Endothelial cell of umbilical vein (primary cell): ENCODE measurements at regions not wholly inside any gene's neighbourhood (a gene's known extent, or its start where the extent isn't known, plus 50 kb on each side); places are given as distances from the start of the nearest gene placed in this dataset.

Source experiments
- BruUV-seq: library from RNA; stranded (reverse); fragments of 400-500 nt; replicated peaks from 2 replicates; lab custom pipeline; 2021; lab: Mats Ljungman, UMichigan
- CTCF ChIA-PET: fragments of 300-600, 350-600 bp; sonication (Branson Sonifier 250); formaldehyde crosslinking; loops from one replicate; lab custom pipeline; 2021; ENCODE audit warnings: antibody characterized with exemption, inconsistent platforms; lab: Charles Lee
- POLR2A ChIA-PET: fragments of 300-600, 350-600 bp; sonication (Branson Sonifier 250); formaldehyde crosslinking; loops from one replicate; lab custom pipeline; 2021; ENCODE audit warnings: antibody characterized with exemption, inconsistent platforms; lab: Charles Lee
- DNase-seq: peaks from one replicate; pipeline ENCODE4 v3.0.0-alpha.2; 2011; ENCODE audit warnings: low read depth, low spot score
- FAIRE-seq: peaks from 2 replicates; lab custom pipeline; 2011; peaks lifted over from hg19 to GRCh38; lab: Jason Lieb, UNC
- H2AFZ ChIP-seq: 2 replicates; pipeline ENCODE4 v1.6.0; 2012; ENCODE audit warnings: low read depth, low read length, control low read depth, inconsistent platforms
- H3K27ac ChIP-seq: 2 replicates; pipeline ENCODE4 v1.5.1; 2011; ENCODE audit warnings: low read depth, mild to moderate bottlenecking, control low read depth, low read length, moderate library complexity; ENCODE audit not compliant: insufficient read depth
- H3K27me3 ChIP-seq, 2 experiments: 2 replicates each; pipeline versions ENCODE4 v1.6.0 to v1.6.1; 2011; ENCODE audit warnings: low read length in 2 of 2, mixed read lengths in 1 of 2; ENCODE audit not compliant: control insufficient read depth in 2 of 2, insufficient read depth in 2 of 2
- H3K36me3 ChIP-seq, 2 experiments: 2 replicates in 1 of 2; 3 replicates in 1 of 2; pipeline ENCODE4 v1.5.1; 2011; ENCODE audit warnings: low read length in 2 of 2, mild to moderate bottlenecking in 1 of 2, moderate library complexity in 1 of 2; ENCODE audit not compliant: control insufficient read depth in 2 of 2, insufficient read depth in 2 of 2; ENCODE audit errors: extremely low read depth in 1 of 2
- H3K4me1 ChIP-seq: 3 replicates; pipeline ENCODE4 v1.5.1; 2011; ENCODE audit warnings: mild to moderate bottlenecking, low read length; ENCODE audit not compliant: control insufficient read depth, insufficient read depth; ENCODE audit errors: extremely low read depth
- H3K4me2 ChIP-seq: 2 replicates; pipeline ENCODE4 v1.6.1; 2011; ENCODE audit warnings: low read length, control low read depth, mixed read lengths; ENCODE audit not compliant: insufficient read depth
- H3K4me3 ChIP-seq, 3 experiments: fragments of 200-600 bp in 1 of 3; sonication (generic), shearing (Covaris generic) in 1 of 3; replicated peaks in 1 of 3; 2 replicates each; pipeline ENCODE4 v1.5.1; 2011 to 2016; ENCODE audit warnings: control low read depth in 3 of 3, low read length in 3 of 3, mild to moderate bottlenecking in 2 of 3, inconsistent platforms in 1 of 3, low read depth in 1 of 3, moderate library complexity in 1 of 3; ENCODE audit not compliant: insufficient read depth in 1 of 3
- H3K79me2 ChIP-seq: 2 replicates; pipeline ENCODE4 v1.6.0; 2012; ENCODE audit warnings: low read length, inconsistent platforms; ENCODE audit not compliant: control insufficient read depth, insufficient read depth
- H3K9ac ChIP-seq: replicated peaks from 2 replicates; pipeline ENCODE3; 2011; ENCODE audit warnings: low read length, control low read depth; ENCODE audit not compliant: insufficient read depth; ENCODE audit errors: extremely low read depth
- H3K9me1 ChIP-seq: replicated peaks from 3 replicates; pipeline ENCODE4 v1.6.0; 2011; ENCODE audit warnings: mild to moderate bottlenecking, low read length; ENCODE audit not compliant: control insufficient read depth, insufficient read depth; ENCODE audit errors: extremely low read depth
- H3K9me3 ChIP-seq: replicated peaks from 2 replicates; pipeline ENCODE4 v1.5.1; 2012; ENCODE audit warnings: low read length, inconsistent platforms; ENCODE audit not compliant: control insufficient read depth, insufficient read depth
- H4K20me1 ChIP-seq: replicated peaks from 2 replicates; pipeline ENCODE3; 2011; ENCODE audit warnings: mild to moderate bottlenecking, low read length; ENCODE audit not compliant: control insufficient read depth, insufficient read depth; ENCODE audit errors: extremely low read depth
- EZH2 ChIP-seq: IDR thresholded peaks from 2 replicates; pipeline ENCODE4 v1.6.1; 2012; ENCODE audit warnings: borderline replicate concordance, low read depth, mild to moderate bottlenecking, moderate library complexity, low read length, inconsistent platforms; ENCODE audit not compliant: severe bottlenecking
- FOS ChIP-seq: IDR thresholded peaks from 2 replicates; pipeline ENCODE4 v1.6.1; 2011; ENCODE audit warnings: mild to moderate bottlenecking, low read length, moderate library complexity, borderline replicate concordance; ENCODE audit not compliant: insufficient read depth
- GATA2 ChIP-seq: IDR thresholded peaks from 2 replicates; pipeline ENCODE4 v1.7.0; 2011; ENCODE audit warnings: low read depth, mild to moderate bottlenecking, moderate library complexity, mixed read lengths, low read length; ENCODE audit not compliant: insufficient read length, insufficient read depth
- JUN ChIP-seq: IDR thresholded peaks from 2 replicates; pipeline ENCODE4 v1.6.1; 2011; ENCODE audit warnings: borderline replicate concordance, low read depth; ENCODE audit not compliant: insufficient read length, insufficient read depth
- POLR2A ChIP-seq: IDR thresholded peaks from 2 replicates; pipeline ENCODE4 v1.6.1; 2012; ENCODE audit warnings: low read depth, mild to moderate bottlenecking, control low read depth, low read length
- POLR2AphosphoS5 ChIP-seq: IDR thresholded peaks from 2 replicates; pipeline ENCODE4 v1.6.1; 2012; ENCODE audit warnings: low read depth, mild to moderate bottlenecking, control low read depth, low read length, moderate library complexity; ENCODE audit not compliant: insufficient read depth
- dilution Hi-C: fragments of 300-500 bp; cut with MboI; formaldehyde crosslinking; loops from one replicate; pipeline ENCODE4 v1.15.0; 2019; ENCODE audit warnings: low sequenced_read_pairs; ENCODE audit not compliant: extremely low pct_ligation_motif_present
- intact Hi-C: fragments of 100-400 bp; cut with micrococcal nuclease; formaldehyde crosslinking; loops from one replicate; pipeline ENCODE4 v1.10.0; 2022
- TF ChIP-seq, protein P1 (sequence below), 2 donors: IDR thresholded peaks; 1 replicate in 1 of 2; 2 replicates in 1 of 2; pipeline ENCODE4 v1.5.1; 2011; ENCODE audit warnings: low read length in 2 of 2, mild to moderate bottlenecking in 2 of 2, moderate library complexity in 2 of 2, control low read depth in 1 of 2, inconsistent platforms in 1 of 2, low read depth in 1 of 2; ENCODE audit not compliant: insufficient read depth in 1 of 2; ENCODE audit errors: extremely low read depth in 1 of 2
- TF ChIP-seq, protein P2 (sequence below): IDR thresholded peaks from 2 replicates; pipeline ENCODE4 v1.6.1; 2011; ENCODE audit not compliant: insufficient read depth, insufficient read length

DNA sequence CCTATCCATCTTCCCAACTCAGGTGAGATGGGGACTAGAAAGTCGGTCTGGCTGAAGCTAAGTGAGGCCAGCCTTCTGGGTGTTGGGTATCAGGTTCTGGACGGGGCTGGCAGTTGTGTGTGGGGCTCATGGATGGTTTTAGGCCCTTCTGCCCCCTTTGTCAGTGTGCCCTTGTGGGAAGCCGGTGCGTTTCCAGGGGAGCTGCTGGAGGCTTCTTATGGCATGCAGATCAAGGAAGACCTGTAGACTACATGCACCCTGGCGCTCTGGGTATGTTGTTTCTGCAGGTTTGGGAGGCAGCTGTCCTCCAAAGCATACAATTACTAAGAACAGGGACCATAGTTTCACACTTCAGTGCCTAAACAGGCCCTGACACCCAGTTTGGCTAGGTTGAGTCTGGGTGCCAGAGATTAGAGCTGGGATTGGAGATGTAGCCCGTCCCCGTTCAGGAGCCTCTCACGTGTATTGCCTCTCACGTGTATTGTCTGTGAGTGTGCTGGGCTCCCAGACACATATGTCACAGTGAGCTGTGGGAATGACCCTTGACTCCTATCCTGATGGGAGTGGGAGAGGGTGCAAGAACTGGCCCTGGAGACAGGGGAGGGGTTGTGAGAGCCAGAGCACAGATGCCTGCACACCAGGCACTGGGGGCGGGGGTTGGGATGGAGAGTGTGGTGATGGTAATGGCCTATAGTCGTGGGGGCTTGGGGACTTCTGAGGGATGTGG is 84.4 kb downstream of the SLC25A47 start:
- TF ChIP-seq GATA2: no peak
- no peak for TF ChIP-seq POLR2A
- TF ChIP-seq, protein P1, sequence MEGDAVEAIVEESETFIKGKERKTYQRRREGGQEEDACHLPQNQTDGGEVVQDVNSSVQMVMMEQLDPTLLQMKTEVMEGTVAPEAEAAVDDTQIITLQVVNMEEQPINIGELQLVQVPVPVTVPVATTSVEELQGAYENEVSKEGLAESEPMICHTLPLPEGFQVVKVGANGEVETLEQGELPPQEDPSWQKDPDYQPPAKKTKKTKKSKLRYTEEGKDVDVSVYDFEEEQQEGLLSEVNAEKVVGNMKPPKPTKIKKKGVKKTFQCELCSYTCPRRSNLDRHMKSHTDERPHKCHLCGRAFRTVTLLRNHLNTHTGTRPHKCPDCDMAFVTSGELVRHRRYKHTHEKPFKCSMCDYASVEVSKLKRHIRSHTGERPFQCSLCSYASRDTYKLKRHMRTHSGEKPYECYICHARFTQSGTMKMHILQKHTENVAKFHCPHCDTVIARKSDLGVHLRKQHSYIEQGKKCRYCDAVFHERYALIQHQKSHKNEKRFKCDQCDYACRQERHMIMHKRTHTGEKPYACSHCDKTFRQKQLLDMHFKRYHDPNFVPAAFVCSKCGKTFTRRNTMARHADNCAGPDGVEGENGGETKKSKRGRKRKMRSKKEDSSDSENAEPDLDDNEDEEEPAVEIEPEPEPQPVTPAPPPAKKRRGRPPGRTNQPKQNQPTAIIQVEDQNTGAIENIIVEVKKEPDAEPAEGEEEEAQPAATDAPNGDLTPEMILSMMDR (IDR thresholded peaks at IDR 0.05; ENCODE audit: extremely low read depth in 1 of 2, insufficient read depth in 1 of 2, low read depth in 1 of 2, low read length in 2 of 2): no peak
- TF ChIP-seq JUN: no peak
- no peak for TF ChIP-seq FOS
- TF ChIP-seq EZH2: no peak
- no peak for TF ChIP-seq POLR2AphosphoS5
- TF ChIP-seq, protein P2, sequence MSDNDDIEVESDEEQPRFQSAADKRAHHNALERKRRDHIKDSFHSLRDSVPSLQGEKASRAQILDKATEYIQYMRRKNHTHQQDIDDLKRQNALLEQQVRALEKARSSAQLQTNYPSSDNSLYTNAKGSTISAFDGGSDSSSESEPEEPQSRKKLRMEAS: no peak
- POLR2A ChIA-PET: no interaction called here
- CTCF ChIA-PET: interaction anchor here (1.2 to 5.8 kb wide), 2 partner anchors 12 to 23 kb away, joined by 3 to 32 read pairs; no protein-coding TSS in a partner anchor
- no peaks in the 10 kb centered on the region for H4K20me1 ChIP-seq
- no peak overlapping the region for H3K9ac ChIP-seq
- H3K4me1 ChIP-seq: peaks cover under 1% of the 10 kb centered on the region
- no TSS peak for BruUV-seq
- H3K36me3 ChIP-seq: no peaks in the 10 kb centered on the region
- dilution Hi-C loops: loop anchor here (25.0 kb wide), 1 partner anchor 255 kb away; no protein-coding TSS in a partner anchor
- DNase-seq (no peak), FAIRE-seq (no peak)
- no peaks in the 10 kb centered on the region for H3K27me3 ChIP-seq
- no peaks in the 10 kb centered on the region for H3K9me1 ChIP-seq
- no peak overlapping the region for H3K27ac ChIP-seq
- no peak overlapping the region for H3K4me3 ChIP-seq
- H3K79me2 ChIP-seq: no peaks in the 10 kb centered on the region
- no peak overlapping the region for H2AFZ ChIP-seq
- intact Hi-C loops: no loop called here
- no peak overlapping the region for H3K4me2 ChIP-seq
- no peaks in the 10 kb centered on the region for H3K9me3 ChIP-seq
